ENCODE measurements at regions not wholly inside any gene's neighbourhood (a gene's known extent, or its start where the extent isn't known, plus 50 kb on each side); places are given as distances from the start of the nearest gene placed in this dataset.
"Not testable (repeated sequence)": the region's sequence is repeated elsewhere in the genome, so short reads cannot be mapped to it uniquely, and the experiment has no call there.

- TF ChIP-seq ZNF687 (IDR thresholded peaks at IDR 0.05) (no peak), E2F4 (IDR thresholded peaks at IDR 0.05; ENCODE audit: low read depth, low read length) (no peak), GATAD2B (conservative IDR thresholded peaks at IDR 0.05; ENCODE audit: low read depth) (no peak), HCFC1 (IDR thresholded peaks at IDR 0.05; ENCODE audit: low read length) (no peak), RELB (IDR thresholded peaks at IDR 0.05; ENCODE audit: low read depth) (no peak)
Measured at GRCh38 chr16:64343061-64343819, 778.6 kb downstream of the CDH11 start (continued).

- H3K4me3 ChIP-seq; H3K27me3 ChIP-seq (replicated peaks in 1 of 2; ENCODE audit: control insufficient read depth in 2 of 2, insufficient read depth in 2 of 2, low read length in 1 of 2); H4K20me1 ChIP-seq (ENCODE audit: control insufficient read depth, insufficient read depth); DNase-seq (ENCODE audit: low read depth, low spot score); H3K9ac ChIP-seq (ENCODE audit: control insufficient read depth, insufficient read depth, low read length); POLR2A ChIA-PET; H3K27ac ChIP-seq (ENCODE audit: control insufficient read depth, insufficient read depth); H3K4me1 ChIP-seq (ENCODE audit: control insufficient read depth, insufficient read depth, low read length); FAIRE-seq; H3K79me2 ChIP-seq (ENCODE audit: control insufficient read depth, insufficient read depth, low read length); H2AFZ ChIP-seq (ENCODE audit: control insufficient read depth, low read depth, low read length); H3K36me3 ChIP-seq (ENCODE audit: control insufficient read depth in 2 of 2, insufficient read depth in 2 of 2, low read length in 1 of 2); H3K4me2 ChIP-seq (ENCODE audit: control insufficient read depth, insufficient read depth); RAD21 ChIA-PET (ENCODE audit: unreplicated experiment); BruUV-seq (replicated peaks); SMC1A ChIA-PET (ENCODE audit: uncharacterized antibody, unreplicated experiment); CTCF ChIA-PET; intact Hi-C loops (cut with micrococcal nuclease; ENCODE audit: unreplicated experiment); ATAC-seq; in situ Hi-C loops (cut with MboI); H3K9me3 ChIP-seq (replicated peaks; ENCODE audit: control insufficient read depth, insufficient read depth, low read length): not testable (repeated sequence)
- 6% methylated on average over 1 of the region's 1 CpG for WGBS (ENCODE audit: insufficient coverage, insufficient replicate concordance, low lambda C conversion rate, missing lambda C conversion rate)
Measured at GRCh38 chr16:64341336-64341735, 780.5 kb downstream of the CDH11 start.
